Middle frontal gyrus (tissue), 1 donor: ENCODE measurements at regions not wholly inside any gene's neighbourhood (a gene's known extent, or its start where the extent isn't known, plus 50 kb on each side); places are given as distances from the start of the nearest gene placed in this dataset.

Experiments used
- DNase-seq: peaks from one replicate; pipeline ENCODE4 v3.0.0-alpha.2; 2015; ENCODE audit warnings: low spot score; ENCODE audit errors: extremely low spot score

DNA sequence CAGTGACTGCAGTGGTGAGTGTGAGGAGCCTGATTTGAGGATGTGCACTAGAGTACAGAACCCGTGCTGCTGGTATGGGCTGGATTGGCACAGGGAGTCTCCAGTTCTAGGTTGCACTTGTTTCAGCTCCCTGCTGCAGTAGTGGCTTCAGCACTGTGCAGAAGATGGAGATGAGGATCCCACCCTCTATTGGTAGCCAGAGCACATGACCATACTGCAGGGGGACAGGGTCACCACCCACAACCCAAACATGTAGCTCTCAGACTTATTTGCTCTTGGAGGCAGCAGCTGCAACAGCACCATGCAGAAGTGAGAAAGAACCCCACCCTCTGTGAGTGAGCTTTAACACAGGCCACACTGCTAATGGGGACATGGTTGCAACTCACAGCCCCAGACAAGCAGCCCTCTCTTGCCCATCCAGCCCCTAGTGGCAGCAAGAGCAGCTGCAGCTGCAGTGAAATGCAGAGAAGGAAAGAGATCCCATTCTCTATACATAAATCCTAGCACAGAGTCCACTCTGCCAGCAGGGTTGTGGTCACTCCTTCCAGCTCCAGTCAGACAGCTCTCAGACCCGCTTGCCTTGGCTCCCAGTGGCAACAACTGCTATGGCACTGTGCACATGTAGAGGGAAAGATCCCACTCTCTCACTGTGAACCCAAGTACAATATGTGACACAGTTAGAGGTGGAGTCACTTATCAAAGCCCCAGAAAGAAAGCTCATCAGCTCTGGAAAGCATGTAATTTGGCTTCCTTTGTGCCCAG lies 51.4 kb upstream of the SCIN start:
- DNase-seq: no peak

DNA sequence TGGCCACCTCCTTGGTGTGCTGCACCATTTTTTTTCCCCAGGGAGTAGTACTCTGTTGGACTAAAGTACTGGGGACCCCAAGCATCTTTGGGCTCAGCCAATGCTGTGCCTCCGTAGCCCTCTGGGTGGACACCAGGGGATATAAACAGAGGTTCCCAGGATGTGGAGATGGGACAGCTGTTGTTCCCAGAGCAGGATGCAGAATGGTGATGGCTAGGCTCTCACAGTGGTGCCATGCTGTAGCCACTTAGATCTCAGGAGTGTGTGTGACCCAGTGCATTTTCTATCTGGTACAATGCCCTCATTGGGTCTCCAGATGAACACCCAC lies 50.9 kb upstream of the SCIN start:
- no peak for DNase-seq
